SU-DHL-6 (cell line): ENCODE measurements at regions not wholly inside any gene's neighbourhood (a gene's known extent, or its start where the extent isn't known, plus 50 kb on each side); places are given as distances from the start of the nearest gene placed in this dataset.

Experiments used
- H2AFZ ChIP-seq: fragments of 200-600 bp; sonication (generic); 2 replicates; pipeline ENCODE4 v1.6.1; 2014; ENCODE audit warnings: low read depth, mild to moderate bottlenecking, moderate library complexity, mixed read lengths, antibody characterized with exemption, low read length; ENCODE audit not compliant: severe bottlenecking
- H3F3A ChIP-seq: fragments of 200-600 bp; shearing (Covaris generic); 2 replicates; pipeline ENCODE4 v1.6.0; 2016; ENCODE audit warnings: antibody characterized with exemption, mild to moderate bottlenecking; ENCODE audit not compliant: insufficient read depth
- H3K27ac ChIP-seq: fragments of 200-600 bp; sonication (generic); 2 replicates; pipeline ENCODE4 v1.5.1; 2016; ENCODE audit warnings: low read depth, mild to moderate bottlenecking, low read length, moderate library complexity, mixed read lengths
- H3K27me3 ChIP-seq: fragments of 200-600 bp; sonication (generic), shearing (Covaris generic); 2 replicates; pipeline ENCODE4 v1.6.0; 2014; ENCODE audit warnings: mild to moderate bottlenecking, low read length
- H3K36me3 ChIP-seq: fragments of 200-600 bp; sonication (generic); 2 replicates; pipeline ENCODE4 v1.6.1; 2014; ENCODE audit warnings: mild to moderate bottlenecking, low read length, mixed read lengths
- H3K4me2 ChIP-seq: fragments of 300-600, 200-600 bp; shearing (Covaris generic), sonication (generic); 2 replicates; pipeline ENCODE4 v1.6.0; 2014; ENCODE audit warnings: low read length, low read depth, mild to moderate bottlenecking; ENCODE audit not compliant: poor library complexity, severe bottlenecking
- H3K4me3 ChIP-seq: fragments of 200-600 bp; sonication (generic); 2 replicates; pipeline ENCODE4 v1.5.1; 2014; ENCODE audit warnings: antibody characterized with exemption, low read length, mild to moderate bottlenecking, mixed read lengths; ENCODE audit not compliant: insufficient read depth, poor library complexity, severe bottlenecking
- H3K79me2 ChIP-seq: fragments of 200-600 bp; sonication (generic); 2 replicates; pipeline ENCODE4 v1.6.1; 2014; ENCODE audit warnings: mild to moderate bottlenecking, low read length, moderate library complexity; ENCODE audit not compliant: insufficient read depth
- H3K9ac ChIP-seq: fragments of 200-600 bp; sonication (generic); 2 replicates; pipeline ENCODE4 v1.7.0; 2014; ENCODE audit warnings: mild to moderate bottlenecking, low read length
- H3K9me2 ChIP-seq: fragments of 200-600 bp; sonication (generic); replicated peaks from 2 replicates; pipeline ENCODE4 v1.6.1; 2014; ENCODE audit warnings: low read length; ENCODE audit not compliant: insufficient read depth
- H3K9me3 ChIP-seq: fragments of 200-600 bp; sonication (generic); 2 replicates; pipeline ENCODE4 v1.6.1; 2014; ENCODE audit warnings: low read length, mixed read lengths; ENCODE audit not compliant: insufficient read depth
- H4K20me1 ChIP-seq: fragments of 200-600 bp; sonication (generic); 2 replicates; pipeline ENCODE4 v1.6.1; 2014; ENCODE audit warnings: low read depth, mild to moderate bottlenecking, antibody characterized with exemption, low read length, moderate library complexity, mixed read lengths
- EZH2phosphoT487 ChIP-seq: fragments of 200-600 bp; sonication (generic), shearing (Covaris generic); conservative IDR thresholded peaks from 2 replicates; pipeline ENCODE4 v1.6.1; 2018; ENCODE audit warnings: mild to moderate bottlenecking, antibody characterized with exemption, low read length, moderate library complexity, mixed read lengths
- TF ChIP-seq, protein P1 (sequence below): fragments of 200-600 bp; sonication (generic); IDR thresholded peaks from one replicate; pipeline ENCODE4 v1.5.1; 2017; ENCODE audit warnings: antibody characterized with exemption, mild to moderate bottlenecking, low read length, moderate library complexity; ENCODE audit not compliant: insufficient read depth, poor library complexity, severe bottlenecking

DNA sequence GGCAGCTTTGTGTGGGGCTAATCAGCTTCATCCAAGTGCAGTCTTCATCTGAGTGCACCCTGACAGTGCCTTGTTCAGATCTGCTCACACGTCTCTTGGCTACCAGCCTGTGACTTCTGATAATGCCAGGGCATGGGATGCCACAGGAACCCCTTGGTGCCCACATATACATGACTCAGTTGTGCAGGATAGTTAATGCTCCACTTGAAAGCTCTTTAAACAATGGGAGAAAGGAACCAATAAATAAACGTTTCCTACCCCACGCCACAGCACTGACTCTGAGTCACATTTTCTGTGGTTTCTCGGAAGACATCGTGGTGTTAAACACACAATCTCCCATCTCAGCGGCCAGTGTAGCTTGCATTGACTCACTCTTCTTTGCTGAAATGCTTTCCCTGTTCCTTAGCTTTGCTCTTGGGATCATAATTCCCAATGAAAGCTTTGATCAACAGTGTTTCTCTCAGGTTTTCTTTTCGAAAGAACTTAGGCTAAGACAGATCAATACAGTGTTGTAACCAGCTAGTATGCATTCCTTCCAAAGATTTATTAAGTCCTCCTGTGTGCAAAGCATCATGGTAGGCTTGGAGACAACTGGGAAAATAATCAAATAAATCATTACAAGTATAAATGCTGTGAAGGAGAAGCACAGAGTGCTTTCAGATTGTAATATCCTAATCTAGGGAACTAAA, 142.0 kb downstream of the COPS8 start:
- no peaks in the 10 kb centered on the region for H3K9me2 ChIP-seq
- H3F3A ChIP-seq: no peaks in the 10 kb centered on the region
- no peak overlapping the region for H3K27ac ChIP-seq
- H3K4me3 ChIP-seq: no peak overlapping the region
- no peaks in the 10 kb centered on the region for H4K20me1 ChIP-seq
- no peaks in the 10 kb centered on the region for H3K36me3 ChIP-seq
- no peaks in the 10 kb centered on the region for H3K9me3 ChIP-seq
- H2AFZ ChIP-seq: no peak overlapping the region
- H3K27me3 ChIP-seq: no peaks in the 10 kb centered on the region
- no peaks in the 10 kb centered on the region for H3K79me2 ChIP-seq
- H3K4me2 ChIP-seq: no peak overlapping the region
- TF ChIP-seq, protein P1, sequence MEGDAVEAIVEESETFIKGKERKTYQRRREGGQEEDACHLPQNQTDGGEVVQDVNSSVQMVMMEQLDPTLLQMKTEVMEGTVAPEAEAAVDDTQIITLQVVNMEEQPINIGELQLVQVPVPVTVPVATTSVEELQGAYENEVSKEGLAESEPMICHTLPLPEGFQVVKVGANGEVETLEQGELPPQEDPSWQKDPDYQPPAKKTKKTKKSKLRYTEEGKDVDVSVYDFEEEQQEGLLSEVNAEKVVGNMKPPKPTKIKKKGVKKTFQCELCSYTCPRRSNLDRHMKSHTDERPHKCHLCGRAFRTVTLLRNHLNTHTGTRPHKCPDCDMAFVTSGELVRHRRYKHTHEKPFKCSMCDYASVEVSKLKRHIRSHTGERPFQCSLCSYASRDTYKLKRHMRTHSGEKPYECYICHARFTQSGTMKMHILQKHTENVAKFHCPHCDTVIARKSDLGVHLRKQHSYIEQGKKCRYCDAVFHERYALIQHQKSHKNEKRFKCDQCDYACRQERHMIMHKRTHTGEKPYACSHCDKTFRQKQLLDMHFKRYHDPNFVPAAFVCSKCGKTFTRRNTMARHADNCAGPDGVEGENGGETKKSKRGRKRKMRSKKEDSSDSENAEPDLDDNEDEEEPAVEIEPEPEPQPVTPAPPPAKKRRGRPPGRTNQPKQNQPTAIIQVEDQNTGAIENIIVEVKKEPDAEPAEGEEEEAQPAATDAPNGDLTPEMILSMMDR: no peak
- no peak for TF ChIP-seq EZH2phosphoT487
- no peak overlapping the region for H3K9ac ChIP-seq

DNA sequence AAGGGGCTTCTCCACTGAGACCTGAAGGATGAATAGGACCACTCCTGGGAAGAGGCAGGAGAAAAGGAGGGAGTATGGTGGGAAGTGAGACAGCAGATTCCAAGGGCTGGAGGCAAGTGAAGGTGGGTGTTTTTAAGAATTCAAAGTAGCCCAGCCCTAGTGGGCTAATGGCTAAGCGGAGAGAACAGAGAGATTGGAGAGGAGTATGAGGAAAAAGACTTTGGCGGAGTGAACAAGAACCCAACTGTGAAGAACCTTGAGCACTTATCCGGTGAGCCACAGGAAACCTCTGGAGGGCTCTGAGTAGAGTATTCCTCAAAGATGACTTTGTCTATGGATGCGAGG, 142.6 kb downstream of the COPS8 start:
- Histone ChIP-seq H3K9ac (no peak overlapping the region), H3F3A (no peaks in the 10 kb centered on the region), H3K4me3 (no peak overlapping the region), H3K36me3 (no peaks in the 10 kb centered on the region), H3K79me2 (no peaks in the 10 kb centered on the region), H3K27ac (no peak overlapping the region), H3K9me3 (no peaks in the 10 kb centered on the region), H4K20me1 (no peaks in the 10 kb centered on the region), H2AFZ (no peak overlapping the region), H3K9me2 (no peaks in the 10 kb centered on the region), H3K4me2 (no peak overlapping the region), H3K27me3 (no peaks in the 10 kb centered on the region)
- TF ChIP-seq EZH2phosphoT487: no peak
- TF ChIP-seq, protein P1: no peak

DNA sequence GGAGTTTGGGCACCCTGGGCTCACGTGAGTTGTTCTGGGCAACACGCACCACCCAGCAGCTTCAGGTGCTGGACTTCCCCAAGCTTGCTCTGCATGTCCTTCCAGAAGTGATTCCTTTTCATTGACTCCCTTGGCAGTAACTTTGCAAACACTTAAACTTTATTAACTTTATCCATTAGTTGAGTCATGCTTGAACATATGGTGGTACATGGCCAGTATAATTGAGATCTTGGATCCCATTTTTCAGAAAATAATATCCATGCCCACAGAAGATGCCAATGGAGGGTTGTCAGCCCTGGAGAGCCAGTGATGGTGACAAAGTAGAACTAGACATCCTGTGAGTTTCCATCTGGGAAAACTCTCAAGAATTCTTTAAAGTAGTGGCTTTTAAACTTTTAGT, 144.2 kb downstream of the COPS8 start:
- no peaks in the 10 kb centered on the region for H3K9me3 ChIP-seq
- no peaks in the 10 kb centered on the region for H3K27me3 ChIP-seq
- H3K9ac ChIP-seq: no peak overlapping the region
- no peaks in the 10 kb centered on the region for H4K20me1 ChIP-seq
- H2AFZ ChIP-seq: no peak overlapping the region
- H3K9me2 ChIP-seq: no peaks in the 10 kb centered on the region
- no peaks in the 10 kb centered on the region for H3K79me2 ChIP-seq
- H3K27ac ChIP-seq: no peak overlapping the region
- H3K4me2 ChIP-seq: no peak overlapping the region
- TF ChIP-seq, protein P1: no peak
- no peak for TF ChIP-seq EZH2phosphoT487
- no peaks in the 10 kb centered on the region for H3F3A ChIP-seq
- no peak overlapping the region for H3K4me3 ChIP-seq
- no peaks in the 10 kb centered on the region for H3K36me3 ChIP-seq
